ENCODE measurements at regions not wholly inside any gene's neighbourhood (a gene's known extent, or its start where the extent isn't known, plus 50 kb on each side); places are given as distances from the start of the nearest gene placed in this dataset.

GRCh38 chr3:103690536-103690935 lies 1255.7 kb downstream of the ZPLD1 start:
- no peak for DNase-seq

- no peak for DNase-seq
Observed at GRCh38 chr3:103693831-103694230, 1259.0 kb downstream of the ZPLD1 start.

GRCh38 chr3:103698646-103699045 lies 1263.8 kb downstream of the ZPLD1 start:
- DNase-seq = no peak

- no peak for DNase-seq
Observed at GRCh38 chr3:103699228-103699627, 1264.4 kb downstream of the ZPLD1 start.

GRCh38 chr3:103705641-103706040 lies 1270.8 kb downstream of the ZPLD1 start:
- DNase-seq = no peak

GRCh38 chr3:103706671-103707070 lies 1271.9 kb downstream of the ZPLD1 start:
- DNase-seq = no peak

- DNase-seq = no peak
Observed at GRCh38 chr3:103711670-103712069, 1276.9 kb downstream of the ZPLD1 start.

- DNase-seq = no peak
Observed at GRCh38 chr3:103712320-103713008, 1277.6 kb downstream of the ZPLD1 start.

GRCh38 chr3:103729547-103729946 lies 1294.7 kb downstream of the ZPLD1 start:
- no peak for DNase-seq

GRCh38 chr3:103730744-103731143 lies 1295.9 kb downstream of the ZPLD1 start:
- no peak for DNase-seq

- DNase-seq = no peak
Observed at GRCh38 chr3:103752986-103753385, 1318.2 kb downstream of the ZPLD1 start.

- no peak for DNase-seq
Observed at GRCh38 chr3:103767635-103768034, 1332.8 kb downstream of the ZPLD1 start.

- no peak for DNase-seq
Observed at GRCh38 chr3:103785017-103785416, 1350.2 kb downstream of the ZPLD1 start.

- DNase-seq = no peak
Observed at GRCh38 chr3:103785537-103785936, 1350.7 kb downstream of the ZPLD1 start.

GRCh38 chr3:103786296-103786695 lies 1351.5 kb downstream of the ZPLD1 start:
- no peak for DNase-seq

- DNase-seq = no peak
Observed at GRCh38 chr3:103787164-103787871, 1352.5 kb downstream of the ZPLD1 start.

- DNase-seq = no peak
Observed at GRCh38 chr3:103787879-103788278, 1353.1 kb downstream of the ZPLD1 start.

- no peak for DNase-seq
Observed at GRCh38 chr3:103791786-103792515, 1357.1 kb downstream of the ZPLD1 start.

- no peak for DNase-seq
Observed at GRCh38 chr3:103794656-103795055, 1359.8 kb downstream of the ZPLD1 start.

- DNase-seq = no peak
Observed at GRCh38 chr3:103796068-103796467, 1361.3 kb downstream of the ZPLD1 start.

- DNase-seq = no peak
Observed at GRCh38 chr3:103803787-103804186, 1369.0 kb downstream of the ZPLD1 start.

- DNase-seq = no peak
Observed at GRCh38 chr3:103810167-103810566, 1375.4 kb downstream of the ZPLD1 start.

- DNase-seq = no peak
Observed at GRCh38 chr3:103813955-103814354, 1379.1 kb downstream of the ZPLD1 start.

GRCh38 chr3:103818398-103818797 lies 1383.6 kb downstream of the ZPLD1 start:
- no peak for DNase-seq
